ENCODE measurements at regions not wholly inside any gene's neighbourhood (a gene's known extent, or its start where the extent isn't known, plus 50 kb on each side); places are given as distances from the start of the nearest gene placed in this dataset.

DNA sequence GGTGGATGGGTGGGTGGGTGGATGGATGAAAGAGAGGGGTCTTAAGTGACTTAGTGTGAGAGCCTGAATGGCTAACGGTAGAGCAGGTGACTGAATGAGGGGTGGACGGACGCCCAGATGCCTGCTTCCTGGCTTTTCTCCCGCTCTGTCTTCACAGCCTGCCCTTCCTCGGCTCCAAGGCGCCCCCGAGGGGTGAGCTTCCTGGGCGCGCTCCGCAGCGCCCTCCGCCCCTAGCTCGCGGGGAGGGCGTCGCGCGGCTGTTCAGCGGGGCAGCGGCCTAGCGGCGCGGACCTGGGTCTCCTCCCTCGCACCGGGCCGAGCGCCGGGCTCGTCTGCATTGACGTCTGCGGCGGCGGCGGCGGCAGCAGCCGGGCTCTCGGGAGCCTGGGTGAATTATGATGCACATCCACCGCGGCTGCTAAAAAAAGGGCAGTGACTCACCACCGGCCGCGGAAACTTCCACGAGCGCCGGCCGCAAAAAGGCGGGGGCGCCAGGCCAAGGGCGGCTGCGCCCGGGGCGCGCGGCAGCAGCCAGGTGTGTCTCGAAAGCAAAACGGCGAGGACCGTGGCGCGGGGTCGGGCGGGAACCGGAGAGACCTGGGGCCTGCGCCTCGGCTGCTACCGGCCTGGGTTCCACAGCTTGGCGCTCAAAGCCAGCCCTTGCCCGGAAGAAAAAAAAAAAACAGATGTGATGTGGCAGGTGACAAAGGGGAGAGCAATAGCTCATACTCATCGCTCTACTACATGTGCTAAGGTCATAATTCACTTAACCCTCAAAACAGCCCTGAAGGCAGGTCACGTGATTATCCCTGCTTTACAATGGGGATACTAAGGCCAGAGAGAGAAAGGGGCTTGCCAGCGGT lies 143.0 kb upstream of the ADRA1B start:
- H3K4me3 ChIP-seq (ENCODE audit: low read depth, low read length) = peak overlapping the region; percentile 54

DNA sequence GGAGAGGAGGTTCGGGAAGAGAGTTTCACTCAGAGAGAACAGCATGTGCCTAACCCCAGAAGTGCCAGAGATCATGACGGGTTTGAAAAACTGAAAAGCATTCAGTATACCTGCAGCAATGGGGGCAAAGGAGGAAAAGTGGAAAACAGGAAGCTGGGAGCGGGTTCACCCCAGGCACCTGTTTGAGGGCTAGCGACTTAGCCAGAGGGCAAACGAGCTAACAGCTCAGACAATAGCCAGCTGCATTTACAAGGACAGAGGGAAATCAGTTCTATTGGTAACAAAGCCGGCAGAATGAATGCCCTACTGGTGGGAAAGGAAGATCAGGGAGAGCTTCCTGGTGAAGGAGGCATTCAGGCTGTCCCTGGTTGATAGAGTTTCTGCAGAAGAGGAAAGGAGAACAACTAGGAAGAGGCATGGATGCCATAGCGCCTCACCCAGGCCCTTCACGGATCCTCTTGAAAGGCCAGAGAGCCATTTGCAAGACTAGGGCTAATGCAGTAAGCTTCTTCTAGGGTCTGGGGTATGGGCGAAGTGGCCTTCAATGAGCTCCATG lies 141.7 kb upstream of the ADRA1B start:
- H3K4me3 ChIP-seq (ENCODE audit: low read depth, low read length) = no peak overlapping the region
- TF ChIP-seq, protein P1, sequence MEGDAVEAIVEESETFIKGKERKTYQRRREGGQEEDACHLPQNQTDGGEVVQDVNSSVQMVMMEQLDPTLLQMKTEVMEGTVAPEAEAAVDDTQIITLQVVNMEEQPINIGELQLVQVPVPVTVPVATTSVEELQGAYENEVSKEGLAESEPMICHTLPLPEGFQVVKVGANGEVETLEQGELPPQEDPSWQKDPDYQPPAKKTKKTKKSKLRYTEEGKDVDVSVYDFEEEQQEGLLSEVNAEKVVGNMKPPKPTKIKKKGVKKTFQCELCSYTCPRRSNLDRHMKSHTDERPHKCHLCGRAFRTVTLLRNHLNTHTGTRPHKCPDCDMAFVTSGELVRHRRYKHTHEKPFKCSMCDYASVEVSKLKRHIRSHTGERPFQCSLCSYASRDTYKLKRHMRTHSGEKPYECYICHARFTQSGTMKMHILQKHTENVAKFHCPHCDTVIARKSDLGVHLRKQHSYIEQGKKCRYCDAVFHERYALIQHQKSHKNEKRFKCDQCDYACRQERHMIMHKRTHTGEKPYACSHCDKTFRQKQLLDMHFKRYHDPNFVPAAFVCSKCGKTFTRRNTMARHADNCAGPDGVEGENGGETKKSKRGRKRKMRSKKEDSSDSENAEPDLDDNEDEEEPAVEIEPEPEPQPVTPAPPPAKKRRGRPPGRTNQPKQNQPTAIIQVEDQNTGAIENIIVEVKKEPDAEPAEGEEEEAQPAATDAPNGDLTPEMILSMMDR (IDR thresholded peaks at IDR 0.05; ENCODE audit: low read depth, low read length) = no peak

More for the DNA sequence above, 143.0 kb upstream of the ADRA1B start:
- TF ChIP-seq, protein P1 (IDR thresholded peaks at IDR 0.05; ENCODE audit: low read depth, low read length) = no peak

DNA sequence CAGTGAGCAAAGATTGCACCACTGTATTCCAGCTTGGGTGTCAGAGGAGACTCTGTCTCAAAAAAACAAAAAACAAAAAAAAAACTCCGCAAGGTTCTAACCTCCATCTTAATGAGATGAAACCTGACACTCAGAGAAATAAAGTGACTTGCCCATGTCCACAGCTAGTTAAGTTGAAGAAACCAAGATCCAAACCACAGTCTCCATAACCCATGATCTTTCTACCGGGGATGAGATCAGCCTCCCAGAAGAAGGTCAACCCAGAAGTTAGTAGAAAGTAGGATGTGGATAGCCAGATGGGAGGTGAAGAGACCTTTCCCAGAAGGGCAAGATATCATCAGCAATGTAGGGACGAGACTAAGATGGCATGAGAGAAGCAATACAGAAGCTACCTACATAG lies 140.4 kb upstream of the ADRA1B start:
- no peak overlapping the region for H3K4me3 ChIP-seq (ENCODE audit: low read depth, low read length)
- TF ChIP-seq, protein P1 (IDR thresholded peaks at IDR 0.05; ENCODE audit: low read depth, low read length) = no peak

DNA sequence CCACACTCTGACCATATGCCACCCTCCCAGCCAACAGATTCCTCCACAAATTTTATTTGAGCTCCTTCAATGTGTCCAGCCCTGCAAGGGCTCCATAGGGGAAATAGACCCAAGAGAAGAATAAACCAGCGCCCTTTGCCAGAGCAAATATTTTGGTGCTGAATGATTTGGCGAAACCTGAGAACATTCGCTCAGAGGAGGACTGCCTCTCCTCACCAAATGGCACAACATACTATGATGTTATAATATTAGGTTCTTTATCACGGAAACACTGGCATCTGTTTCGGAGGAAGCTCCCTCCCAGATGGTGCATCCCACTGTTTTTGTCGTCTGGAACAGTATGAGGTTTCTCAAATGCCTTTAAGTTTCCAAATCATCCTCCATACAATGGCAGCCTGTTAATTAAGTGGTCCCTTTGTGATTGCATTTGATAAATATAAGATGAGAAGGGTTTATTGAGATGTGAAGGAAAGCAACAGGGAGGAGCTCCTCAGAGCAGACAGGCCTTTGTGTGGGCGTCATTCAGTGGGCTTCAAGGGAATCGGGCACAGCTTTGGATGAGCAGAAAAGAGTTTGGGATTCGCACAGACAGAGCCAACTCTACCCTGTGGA lies 139.1 kb upstream of the ADRA1B start:
- TF ChIP-seq, protein P1 (IDR thresholded peaks at IDR 0.05; ENCODE audit: low read depth, low read length) = no peak
- no peak overlapping the region for H3K4me3 ChIP-seq (ENCODE audit: low read depth, low read length)

DNA sequence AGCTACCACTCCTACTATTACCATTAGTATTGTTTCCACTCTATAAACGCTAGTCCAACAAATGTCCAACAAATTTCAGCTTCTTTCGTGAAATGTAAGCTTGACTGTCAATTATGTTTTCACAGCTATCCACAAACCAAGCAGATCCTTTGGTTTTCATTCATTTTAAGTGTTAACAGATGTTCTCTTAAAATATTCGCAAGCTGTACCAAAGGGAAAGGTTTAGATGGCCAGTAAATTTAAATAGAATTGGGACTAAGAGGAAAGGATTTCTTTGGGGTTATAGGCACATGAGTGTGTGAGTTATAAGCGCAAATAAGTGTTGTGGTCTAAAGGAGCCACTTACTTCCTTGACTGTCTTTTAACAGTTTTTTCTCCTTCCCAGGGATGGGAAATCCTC lies 136.8 kb upstream of the ADRA1B start:
- no peak overlapping the region for H3K4me3 ChIP-seq (ENCODE audit: low read depth, low read length)
- TF ChIP-seq, protein P1 (IDR thresholded peaks at IDR 0.05; ENCODE audit: low read depth, low read length) = no peak

DNA sequence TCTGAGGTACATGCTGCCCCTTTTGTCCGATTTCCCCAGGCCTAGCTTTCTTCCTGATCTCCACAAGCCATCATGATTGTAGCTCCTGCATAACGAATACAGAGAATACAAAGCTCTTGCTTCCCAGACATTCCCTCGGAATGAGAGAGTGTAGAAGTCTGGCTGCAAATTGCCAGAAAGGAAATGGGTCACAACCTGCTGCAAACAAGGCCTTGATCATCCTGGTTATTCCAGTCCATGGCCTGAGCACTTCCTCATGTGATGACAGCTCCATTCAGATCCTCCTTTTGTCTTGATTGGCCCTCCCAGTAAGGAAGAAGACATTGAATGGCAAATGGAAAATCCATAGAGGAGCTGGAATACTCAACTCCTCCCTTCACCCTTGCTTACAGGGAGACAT lies 136.0 kb upstream of the ADRA1B start:
- H3K4me3 ChIP-seq (ENCODE audit: low read depth, low read length) = no peak overlapping the region
- TF ChIP-seq, protein P1 (IDR thresholded peaks at IDR 0.05; ENCODE audit: low read depth, low read length) = no peak
